Stimulated activated CD4-positive, alpha-beta T cell treated with anti-CD3 and anti-CD28 coated beads, Interleukin-15, amount 100 ng/mL, for 1 hour (primary cell): ENCODE measurements at regions not wholly inside any gene's neighbourhood (a gene's known extent, or its start where the extent isn't known, plus 50 kb on each side); places are given as distances from the start of the nearest gene placed in this dataset.

Experiments used
- DNase-seq, 2 donors: peaks; one replicate each; pipeline ENCODE4 v3.0.0-alpha.2; 2020; ENCODE audit warnings: low read depth in 1 of 2, low spot score in 1 of 2

DNA sequence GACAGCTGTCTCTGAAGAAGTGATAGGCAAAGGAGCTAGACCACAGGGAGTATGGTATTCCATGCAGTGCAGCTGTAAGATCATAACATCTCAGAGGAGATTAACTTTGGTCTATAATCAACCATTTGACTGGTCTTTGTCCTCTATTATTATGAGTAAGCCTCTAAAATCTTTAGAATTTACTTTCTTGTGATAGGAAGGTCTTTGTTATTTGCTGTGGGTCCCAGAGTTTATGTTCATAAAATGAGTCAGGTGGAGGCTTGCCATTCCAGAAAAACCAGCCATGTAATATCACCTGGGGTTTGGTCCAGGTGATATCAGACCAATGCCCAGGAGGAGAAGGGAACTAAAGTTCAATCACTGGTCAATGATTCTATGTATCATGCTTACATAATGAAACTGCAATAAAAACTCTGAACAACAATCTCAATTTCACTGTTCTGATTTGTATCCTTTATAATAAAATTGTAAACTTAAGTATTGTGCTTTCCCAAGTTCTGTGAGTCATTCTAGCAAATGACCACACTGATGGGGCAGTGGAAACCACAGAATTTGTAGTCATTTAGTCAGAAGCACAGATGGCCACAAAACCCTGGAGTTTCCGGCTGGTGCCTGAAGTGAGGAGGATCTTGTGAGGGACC, 239.6 kb upstream of the TRAM1L1 start:
- no peak for DNase-seq

DNA sequence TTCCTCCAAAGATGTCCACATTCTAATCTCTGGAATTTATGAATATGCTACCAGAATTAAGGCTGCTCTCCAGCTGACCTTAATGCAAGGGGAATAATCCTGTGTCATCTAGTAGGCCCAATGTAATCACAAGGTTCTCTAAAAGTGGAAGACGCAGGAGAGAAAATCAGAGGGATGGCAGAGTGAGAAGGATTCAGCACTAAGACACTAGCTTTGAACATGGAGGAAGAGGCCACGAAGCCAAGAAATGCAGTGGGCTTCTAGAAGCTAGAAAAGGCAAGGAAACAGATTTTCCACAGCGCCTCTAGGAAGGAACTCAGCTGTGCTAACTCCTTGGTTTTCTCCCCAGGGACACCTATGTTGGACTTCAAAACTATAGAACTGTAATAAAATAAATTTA, 240.7 kb upstream of the TRAM1L1 start:
- no peak for DNase-seq

DNA sequence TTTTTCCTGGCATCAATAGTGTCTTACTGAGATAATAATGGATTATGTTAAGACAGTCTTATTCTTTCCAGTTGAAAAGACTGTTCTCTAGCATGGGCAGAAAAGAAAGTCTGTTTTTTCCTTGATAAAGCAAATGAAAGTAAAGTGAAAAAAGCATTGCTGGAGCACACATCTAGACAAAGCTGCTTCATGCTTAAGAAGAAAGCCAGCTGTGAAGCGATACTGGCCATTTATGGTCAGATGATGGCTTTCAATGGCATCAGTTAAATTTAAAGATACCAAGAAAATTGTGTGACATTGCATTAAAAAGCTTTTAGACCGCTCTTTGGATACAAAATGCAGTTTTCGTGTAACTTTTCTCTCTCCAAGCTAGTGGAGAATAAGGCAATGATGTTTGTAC, 242.1 kb upstream of the TRAM1L1 start:
- no peak for DNase-seq

DNA sequence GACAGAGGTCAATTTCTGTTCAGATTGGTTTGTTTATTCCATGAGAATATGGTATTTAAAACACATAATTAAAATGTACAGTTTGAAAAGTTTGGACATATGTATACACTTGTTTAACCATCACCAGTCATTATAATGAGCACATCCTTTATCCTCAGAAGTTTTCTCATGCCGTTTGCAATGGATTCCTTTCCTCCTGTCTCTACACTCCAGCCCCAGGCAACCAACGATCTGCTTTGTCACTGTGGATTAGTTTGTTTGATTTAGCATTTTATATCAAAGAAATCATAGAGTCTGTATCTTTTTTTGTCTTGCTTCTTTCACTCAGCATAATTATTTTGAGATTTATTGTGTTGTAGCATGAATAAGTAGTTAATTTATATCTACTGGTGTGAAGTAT, 243.0 kb upstream of the TRAM1L1 start:
- DNase-seq = no peak

DNA sequence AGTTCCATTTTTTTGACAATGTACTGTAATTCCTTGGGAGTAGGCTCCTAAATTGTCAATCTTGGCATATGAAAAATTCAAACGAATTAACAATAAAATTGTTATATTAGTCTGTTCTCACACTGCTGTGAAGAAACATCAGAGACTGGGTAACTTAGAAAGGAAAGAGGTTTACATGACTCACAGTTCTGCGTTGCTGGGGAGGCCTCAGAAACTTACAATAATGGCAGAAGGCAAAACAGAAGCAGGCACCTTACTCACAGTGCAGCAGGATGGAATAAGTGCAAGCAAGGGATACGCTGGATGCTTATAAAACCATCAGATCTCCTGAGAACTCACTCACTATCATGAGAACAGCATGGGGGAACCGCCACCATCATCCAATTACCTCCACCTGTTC, 246.4 kb upstream of the TRAM1L1 start:
- DNase-seq = no peak

DNA sequence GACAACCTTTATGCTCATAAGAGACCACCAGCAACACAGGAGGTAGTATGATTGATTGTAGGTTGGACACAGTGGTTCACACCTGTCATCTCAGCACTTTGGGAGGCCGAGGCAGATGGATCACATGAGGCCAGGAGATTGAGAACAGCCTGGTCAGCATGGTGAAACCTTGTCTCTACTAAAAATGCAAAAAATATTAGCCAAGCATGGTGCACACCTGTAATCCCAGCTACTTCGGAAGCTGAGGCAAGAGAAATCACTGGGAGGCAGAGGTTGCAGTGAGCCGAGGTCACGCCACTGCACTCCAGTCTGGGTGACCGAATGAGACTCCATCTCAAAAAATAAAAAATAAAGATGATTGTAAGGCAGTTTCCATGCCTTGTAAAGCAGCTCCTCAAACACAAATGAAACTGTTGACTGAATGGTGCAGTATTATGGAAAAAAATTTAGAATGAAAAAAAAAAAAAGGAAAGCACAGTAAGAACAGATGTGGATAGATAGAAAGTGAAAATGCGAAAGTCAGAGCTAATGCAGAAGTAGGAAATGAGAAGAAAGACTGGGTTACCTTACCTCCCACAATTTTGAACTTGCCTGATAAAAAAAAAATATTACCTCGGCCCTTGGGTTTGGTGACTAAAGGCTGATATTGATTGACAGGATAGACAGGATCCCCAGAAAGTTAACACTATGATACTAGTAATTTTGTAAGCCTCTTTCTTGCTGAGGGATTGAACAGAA, 249.2 kb upstream of the TRAM1L1 start:
- DNase-seq = no peak

DNA sequence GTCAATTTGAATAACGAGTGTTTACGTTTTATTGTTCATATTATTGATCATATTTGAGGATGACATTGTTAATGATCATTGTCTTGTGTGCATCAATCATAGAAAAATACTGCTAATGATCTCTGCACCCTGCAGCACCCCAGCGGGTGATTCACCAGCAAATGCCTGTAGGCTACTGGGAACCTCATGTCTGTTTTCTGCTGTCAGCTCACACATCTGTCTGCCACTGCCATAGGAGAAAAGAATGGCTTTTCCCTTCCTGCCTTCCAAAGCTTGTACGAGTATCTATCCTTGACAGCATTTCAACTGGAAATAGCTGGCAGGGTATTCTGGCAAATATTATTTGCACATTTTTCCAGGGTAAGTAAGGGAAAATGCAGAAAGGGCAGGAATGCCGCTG, 272.1 kb upstream of the TRAM1L1 start:
- no peak for DNase-seq

DNA sequence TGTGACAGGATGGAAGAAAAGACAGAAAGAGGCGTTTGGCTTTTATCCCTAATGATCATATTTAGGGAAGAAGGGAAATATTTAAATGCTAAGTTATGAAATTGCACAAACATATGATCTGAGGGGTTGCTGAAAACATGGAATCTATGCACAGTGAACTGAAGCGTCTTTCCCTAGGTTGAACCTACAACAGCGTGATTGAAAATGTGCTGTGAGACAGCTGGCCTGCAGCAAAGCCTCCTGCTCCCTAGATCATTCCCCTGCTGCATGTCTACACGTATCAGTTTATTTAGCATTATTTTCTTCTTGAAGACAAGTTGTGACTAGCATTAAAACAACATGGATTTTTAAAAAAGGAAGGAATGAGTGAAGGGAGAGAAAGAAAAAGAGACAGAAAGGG, 272.5 kb upstream of the TRAM1L1 start:
- DNase-seq = no peak

DNA sequence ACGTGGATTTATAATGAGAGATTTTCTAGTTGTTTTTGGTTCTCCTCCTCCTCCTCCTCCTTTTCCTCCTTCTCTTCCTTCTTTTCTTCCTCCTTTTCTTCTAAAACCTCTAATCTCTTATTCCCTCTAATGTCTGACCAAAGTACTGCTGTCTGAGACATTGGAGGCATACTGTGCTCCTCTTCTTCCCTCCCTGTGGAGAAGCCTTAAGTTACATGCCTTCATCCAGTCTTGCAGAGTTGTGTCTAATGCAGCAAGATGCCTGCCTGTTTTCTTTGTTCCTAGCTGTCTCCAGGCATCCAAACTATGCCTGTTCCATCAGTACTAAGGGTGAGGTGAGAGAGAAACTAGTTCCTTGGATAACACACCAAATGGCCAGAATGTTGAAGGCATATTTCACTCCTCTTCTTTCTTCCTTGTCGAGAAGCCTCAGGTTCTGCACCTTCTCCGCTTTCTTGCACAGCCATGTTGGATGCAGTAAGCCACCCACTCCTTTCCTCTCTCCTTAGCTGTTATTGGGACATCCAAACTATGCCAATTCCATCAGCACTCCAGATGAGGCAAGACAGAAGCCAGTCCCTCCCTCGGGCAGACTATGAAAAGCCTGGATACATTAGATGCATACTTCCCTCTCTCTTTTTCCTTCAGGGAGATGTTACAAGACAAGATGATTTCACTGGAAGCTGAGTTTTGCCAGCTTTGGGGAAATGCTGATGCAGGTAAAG, 285.7 kb upstream of the TRAM1L1 start:
- no peak for DNase-seq

DNA sequence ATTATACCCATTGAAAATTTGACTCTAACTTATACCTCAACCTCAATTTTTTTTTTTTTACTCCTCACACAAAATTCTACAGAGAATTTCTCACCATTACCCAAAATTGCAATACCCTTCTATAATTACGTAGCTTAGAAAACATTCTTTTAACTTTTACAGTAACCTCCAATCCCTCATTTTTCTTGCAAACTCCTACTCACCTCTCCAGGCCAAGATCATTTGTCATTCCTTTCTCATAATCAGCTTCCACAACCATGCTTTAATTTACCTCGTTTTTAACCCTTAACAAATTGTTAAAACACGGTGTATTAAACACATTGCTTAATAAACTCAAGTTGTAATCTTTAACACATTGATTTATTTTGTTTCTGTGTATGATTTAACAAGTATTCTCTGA, 289.7 kb upstream of the TRAM1L1 start:
- no peak for DNase-seq

DNA sequence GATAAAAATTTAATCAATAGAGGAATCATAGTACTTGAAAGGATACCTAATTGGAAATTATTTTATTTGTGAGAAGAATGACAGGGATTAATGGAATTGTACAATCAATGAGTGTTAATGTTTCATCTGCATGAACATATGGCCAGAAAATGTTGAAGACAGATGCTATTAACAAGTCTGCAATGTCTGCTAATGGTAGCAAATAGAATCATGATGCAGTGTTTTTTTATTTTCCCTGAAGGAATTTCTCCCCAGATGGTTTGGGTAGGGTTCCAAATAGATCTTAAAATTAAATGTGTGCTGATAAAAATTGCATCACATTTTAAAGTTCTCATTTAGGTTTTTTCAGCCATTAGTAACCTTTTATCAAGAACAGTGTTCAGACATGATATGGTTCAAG, 291.3 kb upstream of the TRAM1L1 start:
- DNase-seq = no peak

DNA sequence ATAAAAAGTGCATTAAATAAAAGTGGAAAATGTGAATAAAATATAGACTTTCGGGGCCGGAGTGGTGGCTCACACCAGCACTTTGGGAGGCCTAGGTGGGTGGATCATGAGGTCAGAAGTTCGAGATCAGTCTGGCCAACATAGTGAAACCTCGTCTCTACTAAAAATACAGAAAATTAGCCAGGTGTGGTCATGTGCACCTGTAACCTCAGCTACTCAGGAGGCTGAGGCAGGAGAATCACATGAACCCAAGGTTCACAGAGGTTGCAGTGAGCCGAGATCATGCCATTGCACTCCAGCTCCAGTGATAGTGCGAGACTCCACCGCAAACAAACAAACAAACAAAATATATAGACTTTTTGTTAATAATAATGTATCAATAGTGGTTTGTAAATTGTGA, 293.6 kb upstream of the TRAM1L1 start:
- DNase-seq = no peak

DNA sequence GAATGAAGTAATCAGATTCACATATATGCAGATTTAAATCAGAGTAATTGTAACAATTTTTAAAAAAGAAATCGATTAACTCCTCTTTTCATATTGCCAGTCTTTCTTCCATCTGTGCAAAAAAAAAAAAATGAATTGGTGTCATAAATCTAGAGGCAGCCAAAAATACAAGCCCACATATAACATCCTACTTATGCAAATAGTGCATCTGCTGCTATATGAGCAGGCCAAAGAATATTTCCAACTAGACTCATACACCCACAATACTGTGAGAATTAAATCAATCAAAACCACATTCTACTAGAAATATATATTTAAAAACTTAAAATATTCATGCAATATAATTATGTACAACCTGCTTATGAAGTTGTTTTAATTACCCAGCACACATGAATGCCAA, 298.1 kb upstream of the TRAM1L1 start:
- no peak for DNase-seq

DNA sequence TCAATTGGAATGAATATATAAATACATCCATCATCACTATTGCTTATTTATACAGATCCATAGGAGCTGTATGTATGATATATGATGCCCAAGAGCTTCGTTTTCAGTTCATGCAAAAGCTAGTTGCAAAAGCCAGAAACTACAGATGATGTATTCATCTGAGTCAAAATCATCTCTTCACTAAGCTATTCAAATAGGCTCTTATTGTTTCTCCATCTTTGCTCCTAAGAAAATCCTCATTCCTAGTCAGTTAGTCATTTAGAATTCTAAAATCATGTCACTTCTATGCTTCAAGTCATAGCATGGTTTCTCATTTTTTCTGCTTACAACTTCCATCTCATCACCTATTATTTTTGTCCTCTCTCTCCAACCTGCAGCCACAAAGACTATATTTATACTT, 300.1 kb upstream of the TRAM1L1 start:
- no peak for DNase-seq

DNA sequence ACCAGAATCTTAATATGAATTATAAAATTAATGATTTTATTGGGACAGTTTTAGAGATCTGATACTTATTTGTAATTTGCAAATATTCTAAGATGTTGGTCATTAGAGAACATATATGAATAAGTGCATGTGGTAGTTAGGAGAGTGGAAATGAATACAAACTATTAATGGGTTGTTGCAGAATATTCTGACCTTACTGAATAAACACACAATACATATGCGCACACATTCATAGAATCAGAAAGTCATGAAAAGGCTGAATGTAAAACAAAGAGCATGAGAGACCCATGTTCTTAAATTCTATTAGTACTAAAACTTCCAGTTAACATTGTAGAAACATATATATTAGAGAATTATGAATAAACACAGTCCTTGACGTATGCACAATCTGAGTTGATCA, 301.7 kb upstream of the TRAM1L1 start:
- DNase-seq = no peak

DNA sequence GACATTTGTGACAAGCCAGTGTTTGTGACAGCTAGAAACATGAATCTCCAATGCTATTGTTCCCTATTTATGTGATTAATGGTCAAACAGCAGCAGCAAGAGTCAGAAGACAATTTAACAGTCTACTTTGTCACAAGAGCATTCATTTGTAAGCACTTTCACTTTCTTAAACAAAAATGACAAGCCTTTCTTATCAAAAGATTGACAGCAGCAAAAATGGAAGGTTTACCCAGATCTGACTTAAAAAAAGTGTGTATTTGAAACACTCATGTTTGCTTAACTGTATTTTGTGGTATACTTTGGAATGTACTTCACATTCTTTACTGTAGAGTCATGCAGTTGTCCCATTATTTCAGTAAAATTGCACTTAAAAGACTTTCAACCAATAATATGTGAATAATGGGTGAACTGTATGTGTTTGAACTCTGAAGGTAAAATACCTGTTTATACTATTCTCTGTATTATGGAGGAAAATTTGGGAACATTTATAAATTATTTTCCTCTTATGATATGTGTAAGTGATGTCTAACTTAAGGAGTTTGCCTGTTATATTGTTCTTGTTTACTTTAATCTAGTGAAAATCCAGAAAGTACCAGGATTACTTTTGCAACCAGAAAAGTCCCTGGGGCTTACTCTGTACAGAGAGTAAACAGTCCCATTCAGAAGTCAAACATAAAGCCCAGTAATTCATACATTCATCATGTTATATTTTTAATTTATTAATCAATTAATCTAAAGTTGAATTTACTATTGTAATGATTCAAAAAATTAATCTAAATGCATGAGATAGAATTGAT, 314.9 kb upstream of the TRAM1L1 start:
- DNase-seq = no peak

DNA sequence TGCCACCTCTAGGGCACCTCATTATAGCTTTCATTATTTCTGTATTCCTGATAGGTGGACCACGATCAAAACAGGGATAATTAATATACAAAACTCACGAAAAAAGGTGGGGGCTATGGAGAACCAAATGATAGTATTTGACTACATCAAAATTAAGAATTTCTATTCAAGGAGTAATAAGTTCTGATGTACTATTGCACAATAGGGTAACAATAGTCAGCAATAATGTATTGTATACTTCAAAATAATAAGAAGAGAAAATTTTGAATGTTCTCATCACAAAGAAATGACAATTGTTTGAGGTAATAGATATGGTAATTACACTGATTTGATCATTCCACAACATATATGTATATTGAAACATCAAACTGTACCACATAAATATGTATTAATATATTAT, 327.3 kb upstream of the TRAM1L1 start:
- DNase-seq = no peak

DNA sequence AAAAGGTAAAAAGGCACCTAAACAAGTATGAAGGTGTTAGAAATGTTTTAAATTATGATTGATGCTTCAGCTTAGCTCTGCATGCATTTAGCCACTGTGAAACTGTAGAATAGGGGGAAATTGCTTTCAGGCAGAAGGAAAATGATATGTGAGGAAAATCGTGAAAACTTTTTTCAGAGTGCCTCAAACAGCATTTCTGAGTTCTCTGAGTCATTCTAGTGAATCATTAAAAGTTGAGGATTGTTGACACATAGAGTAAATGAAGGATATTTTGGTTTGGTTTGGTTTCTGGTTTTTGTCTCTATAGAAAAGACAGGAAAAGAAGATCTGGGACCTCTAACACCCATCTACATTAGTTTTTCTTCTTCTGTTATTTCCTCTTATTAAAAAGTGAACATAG, 332.5 kb upstream of the TRAM1L1 start:
- DNase-seq = no peak

DNA sequence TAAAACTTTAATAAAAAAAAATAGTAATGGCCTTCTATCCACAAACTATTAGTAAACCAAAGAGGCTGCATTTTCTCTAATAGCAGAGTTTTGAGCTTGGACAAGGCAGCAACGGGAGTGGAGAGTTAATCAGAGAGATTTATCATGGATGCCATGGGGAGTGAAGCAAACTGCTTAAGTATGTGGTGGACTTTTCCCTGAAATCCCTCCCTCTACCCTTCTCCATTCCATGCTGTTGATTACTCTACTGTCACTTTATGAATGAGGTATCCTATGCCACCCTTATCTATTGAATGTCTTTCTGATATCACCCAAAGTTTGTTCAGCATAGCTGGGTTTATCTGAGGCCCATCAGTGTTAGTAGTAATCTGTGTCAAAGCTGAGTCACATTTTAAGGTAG, 335.6 kb upstream of the TRAM1L1 start:
- DNase-seq = no peak

DNA sequence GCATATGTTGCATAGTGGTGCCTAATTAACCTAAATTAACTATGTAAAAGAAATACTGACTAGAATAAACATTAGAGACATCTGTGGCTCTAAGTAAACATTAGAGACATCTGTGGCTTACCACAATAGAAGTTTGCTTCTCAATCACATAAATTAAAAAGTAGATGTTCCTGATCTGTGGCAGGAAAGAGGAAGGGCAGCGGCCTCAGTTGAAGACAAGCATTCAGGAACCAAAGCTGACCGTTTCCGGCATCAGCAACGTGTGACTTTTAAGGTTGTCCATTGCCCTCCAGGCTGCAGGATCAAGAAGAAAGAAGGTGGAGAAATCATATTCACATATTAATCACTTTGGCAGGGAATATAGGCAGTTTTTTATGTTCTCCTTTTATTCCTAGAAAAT, 336.3 kb upstream of the TRAM1L1 start:
- DNase-seq = no peak

DNA sequence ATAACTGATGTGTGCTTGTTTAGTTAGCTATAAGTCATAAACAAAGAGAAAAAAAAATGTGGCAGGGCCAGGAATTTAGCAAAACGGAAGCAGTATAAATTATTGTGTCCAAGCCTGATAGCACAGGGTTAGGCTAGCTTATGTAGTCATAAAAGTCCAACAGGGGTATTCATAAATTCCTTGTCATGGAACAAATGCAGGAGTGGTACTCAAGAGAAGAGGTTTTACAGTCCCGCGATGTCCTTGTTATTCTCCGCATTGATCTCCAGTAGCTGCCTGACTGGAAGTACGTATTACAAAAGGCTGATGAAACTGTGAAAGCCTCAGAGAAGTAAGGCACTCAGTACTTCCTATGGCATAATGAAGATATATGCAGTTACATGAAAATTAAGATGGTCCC, 336.9 kb upstream of the TRAM1L1 start:
- no peak for DNase-seq

DNA sequence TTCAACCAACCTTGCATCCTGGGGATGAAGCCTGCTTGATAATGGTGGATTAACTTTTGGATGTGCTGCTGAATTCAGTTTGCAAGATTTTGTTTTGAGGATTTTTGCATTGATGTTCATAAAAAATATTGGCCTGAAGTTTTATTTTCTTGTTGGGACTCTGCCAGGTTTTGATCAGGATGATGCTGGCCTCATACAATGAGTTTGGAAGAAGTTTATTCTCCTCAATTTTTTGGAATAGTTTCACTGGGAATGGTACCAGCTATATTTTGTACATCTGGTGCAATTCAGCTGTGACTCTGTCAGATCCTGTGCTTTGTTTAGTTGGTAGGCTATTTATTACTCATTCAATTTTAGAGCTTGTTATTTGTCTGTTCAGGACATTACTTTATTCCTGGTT, 340.3 kb upstream of the TRAM1L1 start:
- DNase-seq = no peak
